OCI-LY1 (cell line): ENCODE measurements at regions not wholly inside any gene's neighbourhood (a gene's known extent, or its start where the extent isn't known, plus 50 kb on each side); places are given as distances from the start of the nearest gene placed in this dataset.

Experiments
- H2AFZ ChIP-seq: fragments of 200-600 bp; sonication (generic), shearing (Covaris generic); 2 replicates; pipeline ENCODE4 v1.6.0; 2014; ENCODE audit warnings: antibody characterized with exemption, mild to moderate bottlenecking, low read length
- H3F3A ChIP-seq: fragments of 200-600 bp; sonication (generic), shearing (Covaris generic); 2 replicates; pipeline ENCODE4 v1.6.0; 2014; ENCODE audit warnings: mild to moderate bottlenecking, antibody characterized with exemption, low read length, moderate library complexity; ENCODE audit not compliant: insufficient read depth
- H3K27ac ChIP-seq: fragments of 200-600 bp; sonication (generic); 2 replicates; pipeline ENCODE4 v1.5.1; 2014; ENCODE audit warnings: low read length, mixed run types, mild to moderate bottlenecking, low read depth; ENCODE audit not compliant: poor library complexity, severe bottlenecking
- H3K27me3 ChIP-seq: fragments of 200-600 bp; sonication (generic); 2 replicates; pipeline ENCODE4 v1.6.0; 2014; ENCODE audit warnings: antibody characterized with exemption, mild to moderate bottlenecking, low read length, moderate library complexity; ENCODE audit not compliant: insufficient read depth
- H3K36me3 ChIP-seq: fragments of 200-600 bp; sonication (generic); 2 replicates; pipeline ENCODE4 v1.6.1; 2014; ENCODE audit warnings: mild to moderate bottlenecking, antibody characterized with exemption, low read length, moderate library complexity, mixed read lengths; ENCODE audit not compliant: insufficient read depth
- H3K4me1 ChIP-seq: fragments of 200-600 bp; sonication (generic); 2 replicates; pipeline ENCODE4 v1.5.1; 2014; ENCODE audit warnings: mild to moderate bottlenecking, low read length, moderate library complexity; ENCODE audit not compliant: insufficient read depth, severe bottlenecking
- H3K4me2 ChIP-seq: fragments of 200-600 bp; sonication (generic), shearing (Covaris generic); 2 replicates; pipeline ENCODE4 v1.6.1; 2014; ENCODE audit warnings: low read length
- H3K4me3 ChIP-seq: fragments of 200-600 bp; sonication (generic); 2 replicates; pipeline ENCODE4 v1.5.1; 2014; ENCODE audit warnings: low read length, low read depth, mild to moderate bottlenecking, mixed read lengths; ENCODE audit not compliant: poor library complexity, severe bottlenecking
- H3K79me2 ChIP-seq: fragments of 200-600 bp; shearing (Covaris generic); 2 replicates; pipeline ENCODE4 v1.6.1; 2016; ENCODE audit warnings: mixed run types, low read length, mixed read lengths; ENCODE audit not compliant: insufficient read depth
- H3K9ac ChIP-seq: fragments of 200-600 bp; sonication (generic), shearing (Covaris generic); 2 replicates; pipeline ENCODE4 v1.6.1; 2014; ENCODE audit warnings: mild to moderate bottlenecking, low read length, mixed read lengths
- H3K9me2 ChIP-seq: fragments of 200-600 bp; sonication (generic), shearing (Covaris generic); 2 replicates; pipeline ENCODE4 v1.6.1; 2014; ENCODE audit warnings: low read depth, mild to moderate bottlenecking, low read length, mixed read lengths
- H3K9me3 ChIP-seq: fragments of 200-600 bp; shearing (Covaris generic); 2 replicates; pipeline ENCODE4 v1.6.1; 2014; ENCODE audit warnings: low read length, mixed read lengths
- H4K20me1 ChIP-seq: fragments of 200-600 bp; sonication (generic), shearing (Covaris generic); 2 replicates; pipeline ENCODE4 v1.6.0; 2016; ENCODE audit warnings: mild to moderate bottlenecking, low read length; ENCODE audit not compliant: insufficient read depth
- EZH2 ChIP-seq: fragments of 200-600 bp; sonication (generic), shearing (Covaris generic); IDR thresholded peaks from 2 replicates; pipeline ENCODE4 v1.8.0; 2017; ENCODE audit warnings: borderline replicate concordance, mixed run types, mild to moderate bottlenecking, antibody characterized with exemption, low read length, moderate library complexity, mixed read lengths
- TF ChIP-seq, protein P1 (sequence below): fragments of 200-600 bp; sonication (generic), shearing (Covaris generic); IDR thresholded peaks from 2 replicates; pipeline ENCODE4 v1.5.1; 2017; ENCODE audit warnings: mild to moderate bottlenecking, antibody characterized with exemption, low read length, moderate library complexity, mixed read lengths

DNA sequence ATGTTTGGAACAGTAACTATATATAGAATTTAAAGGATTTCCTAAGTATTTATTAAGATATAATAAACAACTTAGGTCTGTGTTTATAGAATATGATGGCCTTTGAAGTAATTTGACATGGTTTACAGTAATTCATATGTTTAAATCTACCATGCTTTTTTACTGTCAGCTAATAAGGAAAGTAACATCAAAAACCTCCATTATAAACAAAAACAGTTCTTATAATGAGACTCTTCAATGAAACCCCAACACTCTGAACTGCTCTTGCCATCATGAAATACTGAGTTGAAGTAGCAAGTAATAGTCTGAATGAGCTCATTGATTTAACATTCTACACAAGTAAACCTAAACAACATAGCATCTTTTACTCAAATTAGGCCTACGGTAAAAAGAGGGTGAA is 1236.5 kb downstream of the FSTL5 start:
- no peaks in the 10 kb centered on the region for H3F3A ChIP-seq
- H3K9me2 ChIP-seq, result no peaks in the 10 kb centered on the region
- peaks cover 3% of the 10 kb centered on the region; the same call in 1 of the 2 replicates for H3K79me2 ChIP-seq
- no peak overlapping the region for H3K4me2 ChIP-seq
- no peak overlapping the region for H3K4me3 ChIP-seq
- H4K20me1 ChIP-seq, result no peaks in the 10 kb centered on the region
- no peaks in the 10 kb centered on the region for H3K9me3 ChIP-seq
- H2AFZ ChIP-seq, result no peak overlapping the region
- no peaks in the 10 kb centered on the region for H3K27me3 ChIP-seq
- no peak for TF ChIP-seq EZH2
- TF ChIP-seq, protein P1, sequence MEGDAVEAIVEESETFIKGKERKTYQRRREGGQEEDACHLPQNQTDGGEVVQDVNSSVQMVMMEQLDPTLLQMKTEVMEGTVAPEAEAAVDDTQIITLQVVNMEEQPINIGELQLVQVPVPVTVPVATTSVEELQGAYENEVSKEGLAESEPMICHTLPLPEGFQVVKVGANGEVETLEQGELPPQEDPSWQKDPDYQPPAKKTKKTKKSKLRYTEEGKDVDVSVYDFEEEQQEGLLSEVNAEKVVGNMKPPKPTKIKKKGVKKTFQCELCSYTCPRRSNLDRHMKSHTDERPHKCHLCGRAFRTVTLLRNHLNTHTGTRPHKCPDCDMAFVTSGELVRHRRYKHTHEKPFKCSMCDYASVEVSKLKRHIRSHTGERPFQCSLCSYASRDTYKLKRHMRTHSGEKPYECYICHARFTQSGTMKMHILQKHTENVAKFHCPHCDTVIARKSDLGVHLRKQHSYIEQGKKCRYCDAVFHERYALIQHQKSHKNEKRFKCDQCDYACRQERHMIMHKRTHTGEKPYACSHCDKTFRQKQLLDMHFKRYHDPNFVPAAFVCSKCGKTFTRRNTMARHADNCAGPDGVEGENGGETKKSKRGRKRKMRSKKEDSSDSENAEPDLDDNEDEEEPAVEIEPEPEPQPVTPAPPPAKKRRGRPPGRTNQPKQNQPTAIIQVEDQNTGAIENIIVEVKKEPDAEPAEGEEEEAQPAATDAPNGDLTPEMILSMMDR, result no peak
- no peak overlapping the region for H3K9ac ChIP-seq
- H3K36me3 ChIP-seq, result no peaks in the 10 kb centered on the region
- no peaks in the 10 kb centered on the region for H3K4me1 ChIP-seq
- H3K27ac ChIP-seq, result no peak overlapping the region

DNA sequence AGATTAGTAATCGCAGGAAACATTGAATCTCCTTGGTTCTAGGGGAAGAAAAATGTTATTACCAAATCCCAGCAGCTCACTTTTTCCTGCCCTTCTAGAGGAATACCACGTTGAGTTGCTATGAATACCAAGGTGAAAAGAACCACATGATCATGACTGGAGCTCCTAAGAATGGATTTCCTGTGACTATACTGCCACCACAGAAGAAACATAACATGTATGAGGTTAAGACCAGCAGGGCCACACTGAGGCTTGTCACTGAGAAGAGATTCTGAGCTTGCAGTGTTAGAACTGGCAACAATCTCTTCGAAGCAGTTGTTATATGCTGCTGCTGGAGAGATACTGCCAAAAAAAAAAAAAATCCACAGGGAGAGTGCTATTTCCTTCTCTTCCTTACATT is 1235.3 kb downstream of the FSTL5 start:
- no peaks in the 10 kb centered on the region for H3K9me2 ChIP-seq
- no peak overlapping the region for H2AFZ ChIP-seq
- H3K4me2 ChIP-seq, result no peak overlapping the region
- H3K4me3 ChIP-seq, result no peak overlapping the region
- no peaks in the 10 kb centered on the region for H3K36me3 ChIP-seq
- no peaks in the 10 kb centered on the region for H3K27me3 ChIP-seq
- TF ChIP-seq, protein P1, result no peak
- no peak for TF ChIP-seq EZH2
- no peak overlapping the region for H3K27ac ChIP-seq
- H3K9ac ChIP-seq, result no peak overlapping the region
- H3K4me1 ChIP-seq, result no peaks in the 10 kb centered on the region
- H4K20me1 ChIP-seq, result no peaks in the 10 kb centered on the region
- no peaks in the 10 kb centered on the region for H3F3A ChIP-seq
- H3K79me2 ChIP-seq, result peaks cover 3% of the 10 kb centered on the region; the same call in 1 of the 2 replicates
- no peaks in the 10 kb centered on the region for H3K9me3 ChIP-seq

DNA sequence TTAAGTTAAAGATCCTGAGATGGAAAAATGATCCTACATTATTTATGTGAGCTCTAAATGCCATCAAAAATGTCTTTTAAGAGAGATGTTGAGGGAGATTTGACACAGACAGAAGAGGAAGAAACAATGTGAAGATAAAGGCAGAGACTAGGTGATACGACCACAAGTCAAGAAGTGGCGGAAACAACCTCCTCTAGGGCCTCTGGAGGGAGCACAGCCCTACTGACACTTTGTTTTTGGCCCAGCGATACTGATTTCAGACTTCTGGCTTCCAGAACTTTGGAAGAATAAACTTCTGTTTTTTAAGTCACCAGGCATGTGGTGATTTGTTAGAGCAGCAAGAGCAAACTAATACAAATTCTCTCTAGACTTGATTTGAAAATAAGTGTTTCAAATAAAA is 1216.1 kb downstream of the FSTL5 start:
- no peak overlapping the region for H3K4me2 ChIP-seq
- TF ChIP-seq, protein P1, result no peak
- no peak for TF ChIP-seq EZH2

More for the DNA sequence above, 1216.1 kb downstream of the FSTL5 start:
- H3F3A ChIP-seq, result no peaks in the 10 kb centered on the region
- no peak overlapping the region for H3K4me3 ChIP-seq
- H3K4me1 ChIP-seq, result no peaks in the 10 kb centered on the region
- H3K9me3 ChIP-seq, result no peaks in the 10 kb centered on the region
- H4K20me1 ChIP-seq, result no peaks in the 10 kb centered on the region
- no peaks in the 10 kb centered on the region for H3K9me2 ChIP-seq
- no peaks in the 10 kb centered on the region for H3K79me2 ChIP-seq
- no peak overlapping the region for H3K27ac ChIP-seq
- no peak overlapping the region for H2AFZ ChIP-seq
- H3K27me3 ChIP-seq, result no peaks in the 10 kb centered on the region
- no peak overlapping the region for H3K9ac ChIP-seq
- no peaks in the 10 kb centered on the region for H3K36me3 ChIP-seq
